GM23248 (cell line): ENCODE measurements at regions not wholly inside any gene's neighbourhood (a gene's known extent, or its start where the extent isn't known, plus 50 kb on each side); places are given as distances from the start of the nearest gene placed in this dataset.
"Not testable (repeated sequence)": the region's sequence is repeated elsewhere in the genome, so short reads cannot be mapped to it uniquely, and the experiment has no call there.

Experiments used
- EZH2 ChIP-seq: fragments of 200-600 bp; sonication (generic); IDR thresholded peaks from 2 replicates; pipeline ENCODE4 v1.6.1; 2018; ENCODE audit warnings: antibody characterized with exemption, mild to moderate bottlenecking; ENCODE audit not compliant: insufficient read depth, poor library complexity, severe bottlenecking
- EZH2phosphoT487 ChIP-seq: fragments of 200-600 bp; sonication (generic); IDR thresholded peaks from 2 replicates; pipeline ENCODE4 v1.6.1; 2018; ENCODE audit warnings: antibody characterized with exemption, moderate library complexity, mild to moderate bottlenecking, low read depth; ENCODE audit not compliant: insufficient read depth

- TF ChIP-seq EZH2, EZH2phosphoT487: not testable (repeated sequence)
These were observed 583.7 kb downstream of the TUBA3C start for GRCh38 chr13:18597940-18598339.
